PC-3 (cell line): ENCODE measurements at regions not wholly inside any gene's neighbourhood (a gene's known extent, or its start where the extent isn't known, plus 50 kb on each side); places are given as distances from the start of the nearest gene placed in this dataset.

Experiments used
- CTCF ChIP-seq: fragments of 300-600 bp; sonication (generic); conservative IDR thresholded peaks from 2 replicates; pipeline ENCODE4 v1.5.1; 2017; ENCODE audit warnings: antibody characterized with exemption, low read depth, mild to moderate bottlenecking, low read length
- EZH2 ChIP-seq: fragments of 300-600 bp; sonication (generic); IDR thresholded peaks from one replicate; pipeline ENCODE4 v1.6.1; 2017; ENCODE audit warnings: antibody characterized with exemption, mild to moderate bottlenecking, low read length; ENCODE audit not compliant: unreplicated experiment

- TF ChIP-seq CTCF (no peak), EZH2 (no peak)
Measured at GRCh38 chr6:76867182-76867581, 596.1 kb downstream of the HTR1B start.
